Caco-2 (cell line): ENCODE measurements at regions not wholly inside any gene's neighbourhood (a gene's known extent, or its start where the extent isn't known, plus 50 kb on each side); places are given as distances from the start of the nearest gene placed in this dataset.

Experiments used
- BruUV-seq: library from RNA; stranded (reverse); fragments of 400-500 nt; replicated peaks from 2 replicates; lab custom pipeline; 2021; lab: Mats Ljungman, UMichigan
- CTCF ChIA-PET: fragments of 300-600 bp; sonication (Branson Sonifier 250); formaldehyde crosslinking; loops from one replicate; lab custom pipeline; 2022; ENCODE audit warnings: antibody characterized with exemption; lab: Charles Lee
- POLR2A ChIA-PET: fragments of 300-600 bp; sonication (Branson Sonifier 250); formaldehyde crosslinking; loops from one replicate; lab custom pipeline; 2022; ENCODE audit warnings: antibody characterized with exemption; lab: Charles Lee
- DNase-seq, 2 experiments: peaks; one replicate each; pipeline versions ENCODE4 v3.0.0 to v3.0.0-alpha.2; 2020 to 2022
- H3K27me3 ChIP-seq: replicated peaks from 2 replicates; pipeline ENCODE4 v1.6.0; 2011; ENCODE audit warnings: low read length; ENCODE audit not compliant: control insufficient read depth, insufficient read depth
- H3K36me3 ChIP-seq: 2 replicates; pipeline ENCODE4 v1.5.1; 2011; ENCODE audit warnings: low read length; ENCODE audit not compliant: control insufficient read depth, insufficient read depth
- H3K4me1 ChIP-seq: fragments of 250-450 bp; sonication (Bioruptor Pico); 2 replicates; pipeline ENCODE4 v1.5.1; 2020; ENCODE audit warnings: mild to moderate bottlenecking
- H3K4me3 ChIP-seq: 2 replicates; pipeline ENCODE4 v1.5.1; 2011; ENCODE audit warnings: low read depth, mild to moderate bottlenecking, control low read depth, low read length
- H3K9me3 ChIP-seq: fragments of 250-450 bp; sonication (Bioruptor Pico); 2 replicates; pipeline ENCODE4 v1.5.1; 2020; ENCODE audit warnings: mild to moderate bottlenecking, moderate library complexity
- H3K27ac Mint-ChIP-seq: one replicate; pipeline ENCODE4 v1.8.0; 2022; ENCODE audit warnings: mixed read lengths; ENCODE audit not compliant: unreplicated experiment
- H3K27me3 Mint-ChIP-seq: one replicate; pipeline ENCODE4 v1.8.0; 2022; ENCODE audit warnings: mixed read lengths; ENCODE audit not compliant: insufficient read depth, unreplicated experiment
- H3K36me3 Mint-ChIP-seq: one replicate; pipeline ENCODE4 v1.8.0; 2022; ENCODE audit warnings: mild to moderate bottlenecking, mixed read lengths; ENCODE audit not compliant: insufficient read depth, unreplicated experiment
- H3K4me1 Mint-ChIP-seq: one replicate; pipeline ENCODE4 v1.8.0; 2022; ENCODE audit warnings: low read depth, mixed read lengths; ENCODE audit not compliant: unreplicated experiment
- H3K4me3 Mint-ChIP-seq: one replicate; pipeline ENCODE4 v1.8.0; 2022; ENCODE audit warnings: mild to moderate bottlenecking, moderate library complexity, mixed read lengths; ENCODE audit not compliant: unreplicated experiment
- H3K9me3 Mint-ChIP-seq: one replicate; pipeline ENCODE4 v1.8.0; 2022; ENCODE audit warnings: mixed read lengths; ENCODE audit not compliant: unreplicated experiment
- intact Hi-C: fragments of 100-400 bp; cut with micrococcal nuclease; formaldehyde crosslinking; loops from one replicate; pipeline ENCODE4 v1.10.0; 2022; ENCODE audit not compliant: unreplicated experiment
- TF ChIP-seq, protein P1 (sequence below), 2 experiments: fragments of 200-600 bp in 1 of 2; IDR thresholded peaks; 1 replicate in 1 of 2; 2 replicates in 1 of 2; pipeline versions ENCODE4 v1.5.1 to v1.8.0; 2011 to 2022; ENCODE audit warnings: antibody characterized with exemption in 1 of 2, control low read depth in 1 of 2, inconsistent platforms in 1 of 2, low read depth in 1 of 2, low read length in 1 of 2, mild to moderate bottlenecking in 1 of 2, moderate library complexity in 1 of 2; ENCODE audit not compliant: insufficient read depth in 1 of 2, severe bottlenecking in 1 of 2, unreplicated experiment in 1 of 2

GRCh38 chr12:65595016-65595560 is 229.2 kb upstream of the HMGA2 start:
- intact Hi-C loops: no loop called here
- POLR2A ChIA-PET: no interaction called here
- no peaks in the 10 kb centered on the region for H3K27me3 Mint-ChIP-seq
- Histone ChIP-seq H3K4me3 (no peak overlapping the region), H3K9me3 (no peaks in the 10 kb centered on the region), H3K27me3 (no peaks in the 10 kb centered on the region), H3K4me1 (no peaks in the 10 kb centered on the region), H3K36me3 (no peaks in the 10 kb centered on the region)
- H3K4me3 Mint-ChIP-seq: no peak overlapping the region
- no peaks in the 10 kb centered on the region for H3K9me3 Mint-ChIP-seq
- peaks cover 7% of the 10 kb centered on the region for H3K4me1 Mint-ChIP-seq
- TF ChIP-seq, protein P1, sequence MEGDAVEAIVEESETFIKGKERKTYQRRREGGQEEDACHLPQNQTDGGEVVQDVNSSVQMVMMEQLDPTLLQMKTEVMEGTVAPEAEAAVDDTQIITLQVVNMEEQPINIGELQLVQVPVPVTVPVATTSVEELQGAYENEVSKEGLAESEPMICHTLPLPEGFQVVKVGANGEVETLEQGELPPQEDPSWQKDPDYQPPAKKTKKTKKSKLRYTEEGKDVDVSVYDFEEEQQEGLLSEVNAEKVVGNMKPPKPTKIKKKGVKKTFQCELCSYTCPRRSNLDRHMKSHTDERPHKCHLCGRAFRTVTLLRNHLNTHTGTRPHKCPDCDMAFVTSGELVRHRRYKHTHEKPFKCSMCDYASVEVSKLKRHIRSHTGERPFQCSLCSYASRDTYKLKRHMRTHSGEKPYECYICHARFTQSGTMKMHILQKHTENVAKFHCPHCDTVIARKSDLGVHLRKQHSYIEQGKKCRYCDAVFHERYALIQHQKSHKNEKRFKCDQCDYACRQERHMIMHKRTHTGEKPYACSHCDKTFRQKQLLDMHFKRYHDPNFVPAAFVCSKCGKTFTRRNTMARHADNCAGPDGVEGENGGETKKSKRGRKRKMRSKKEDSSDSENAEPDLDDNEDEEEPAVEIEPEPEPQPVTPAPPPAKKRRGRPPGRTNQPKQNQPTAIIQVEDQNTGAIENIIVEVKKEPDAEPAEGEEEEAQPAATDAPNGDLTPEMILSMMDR (IDR thresholded peaks at IDR 0.05; ENCODE audit: insufficient read depth in 1 of 2, low read depth in 1 of 2, low read length in 1 of 2, severe bottlenecking in 1 of 2, unreplicated experiment in 1 of 2): no peak
- CTCF ChIA-PET: no interaction called here
- no peak overlapping the region for H3K27ac Mint-ChIP-seq
- no peak for DNase-seq
- no TSS peak for BruUV-seq
- no peaks in the 10 kb centered on the region for H3K36me3 Mint-ChIP-seq

- ChIA-PET POLR2A (no interaction called here), CTCF (no interaction called here)
- Mint-ChIP-seq H3K27me3 (no peaks in the 10 kb centered on the region), H3K4me3 (no peak overlapping the region), H3K4me1 (peaks cover 7% of the 10 kb centered on the region), H3K9me3 (no peaks in the 10 kb centered on the region), H3K27ac (no peak overlapping the region), H3K36me3 (no peaks in the 10 kb centered on the region)
- Histone ChIP-seq H3K27me3 (no peaks in the 10 kb centered on the region), H3K36me3 (no peaks in the 10 kb centered on the region), H3K9me3 (no peaks in the 10 kb centered on the region), H3K4me1 (no peaks in the 10 kb centered on the region), H3K4me3 (no peak overlapping the region)
- TF ChIP-seq, protein P1 (IDR thresholded peaks at IDR 0.05; ENCODE audit: insufficient read depth in 1 of 2, low read depth in 1 of 2, low read length in 1 of 2, severe bottlenecking in 1 of 2, unreplicated experiment in 1 of 2): no peak
- intact Hi-C loops: no loop called here
- no TSS peak for BruUV-seq
- no peak for DNase-seq
Measured at GRCh38 chr12:65596514-65597091, 227.7 kb upstream of the HMGA2 start.

GRCh38 chr12:65597527-65597926 is 226.8 kb upstream of the HMGA2 start:
- Histone ChIP-seq H3K9me3 (no peaks in the 10 kb centered on the region), H3K36me3 (no peaks in the 10 kb centered on the region), H3K4me3 (no peak overlapping the region), H3K4me1 (no peaks in the 10 kb centered on the region), H3K27me3 (no peaks in the 10 kb centered on the region)
- TF ChIP-seq, protein P1 (IDR thresholded peaks at IDR 0.05; ENCODE audit: insufficient read depth in 1 of 2, low read depth in 1 of 2, low read length in 1 of 2, severe bottlenecking in 1 of 2, unreplicated experiment in 1 of 2): no peak
- POLR2A ChIA-PET: no interaction called here
- intact Hi-C loops: no loop called here
- Mint-ChIP-seq H3K27me3 (no peaks in the 10 kb centered on the region), H3K36me3 (no peaks in the 10 kb centered on the region), H3K4me1 (peaks cover 7% of the 10 kb centered on the region), H3K9me3 (no peaks in the 10 kb centered on the region), H3K4me3 (no peak overlapping the region), H3K27ac (no peak overlapping the region)
- no peak for DNase-seq
- CTCF ChIA-PET: no interaction called here
- no TSS peak for BruUV-seq
